Activated T-cell treated with anti-CD3 and anti-CD28 coated beads for 4 hours (primary cell): ENCODE measurements at regions not wholly inside any gene's neighbourhood (a gene's known extent, or its start where the extent isn't known, plus 50 kb on each side); places are given as distances from the start of the nearest gene placed in this dataset.
A peak's percentile ranks its signal among the peaks of the same experiment; 100 is the strongest.

ENCODE experiments used
- DNase-seq: peaks from one replicate; pipeline ENCODE4 v3.0.0-alpha.2; 2020

DNA sequence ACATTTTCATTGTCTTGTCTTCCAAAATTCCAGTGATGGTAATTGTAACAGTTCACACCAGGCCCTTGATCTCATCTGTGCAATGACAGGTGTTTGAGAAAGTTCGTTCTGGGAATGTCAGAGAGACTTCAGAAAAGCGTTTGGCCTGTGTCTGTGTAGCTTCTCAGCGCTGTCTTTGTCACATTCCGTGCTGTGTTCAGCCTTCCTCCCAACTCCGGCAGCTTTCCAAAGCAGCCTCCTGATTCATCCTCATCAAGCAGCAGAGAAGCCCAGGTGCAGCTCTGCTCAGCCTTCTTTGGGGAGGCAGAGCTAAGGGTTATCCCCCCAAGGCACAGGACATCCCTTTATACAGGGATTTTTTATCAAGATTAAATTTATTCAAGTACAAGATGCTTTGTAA is 494.0 kb upstream of the SUCLG2 start:
- no peak for DNase-seq

DNA sequence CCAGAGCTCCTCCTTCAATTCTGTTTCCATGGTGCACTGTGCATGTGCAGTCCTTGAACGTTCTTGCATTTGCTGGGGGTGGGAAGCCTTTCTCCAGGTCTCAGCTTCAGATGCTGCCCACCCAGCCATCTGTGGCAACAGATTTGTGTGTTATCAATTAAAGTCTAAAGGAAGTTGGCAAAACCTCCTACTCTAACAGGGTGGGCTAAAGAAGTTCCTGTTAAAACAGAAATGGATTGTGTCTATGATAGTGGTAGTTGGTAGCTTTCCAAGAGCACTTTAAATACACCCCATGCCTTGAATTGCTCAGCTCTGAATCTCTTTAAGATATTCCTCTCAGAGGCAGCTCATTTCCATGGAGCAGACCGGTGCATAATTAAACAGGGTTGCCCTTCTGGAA is 488.0 kb upstream of the SUCLG2 start:
- DNase-seq, result no peak

DNA sequence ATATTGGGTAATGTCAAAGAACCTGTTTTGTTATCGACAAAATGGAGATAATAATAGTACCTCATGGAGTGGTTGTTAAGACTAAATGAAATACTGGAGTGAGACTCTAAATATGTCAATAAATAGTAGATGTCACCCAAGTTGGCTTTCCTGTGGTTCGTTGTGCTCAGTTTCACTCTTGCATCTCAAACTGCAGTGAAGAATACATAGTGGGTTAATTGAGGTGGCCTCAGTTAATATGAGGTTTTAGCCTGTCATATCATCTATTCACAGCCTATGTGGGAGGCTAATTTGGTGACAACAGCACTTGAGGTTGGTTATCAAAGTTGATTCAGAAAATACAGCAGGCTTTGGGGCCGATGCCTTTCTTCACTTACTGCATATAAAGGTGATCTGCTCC is 485.5 kb upstream of the SUCLG2 start:
- DNase-seq, result no peak

DNA sequence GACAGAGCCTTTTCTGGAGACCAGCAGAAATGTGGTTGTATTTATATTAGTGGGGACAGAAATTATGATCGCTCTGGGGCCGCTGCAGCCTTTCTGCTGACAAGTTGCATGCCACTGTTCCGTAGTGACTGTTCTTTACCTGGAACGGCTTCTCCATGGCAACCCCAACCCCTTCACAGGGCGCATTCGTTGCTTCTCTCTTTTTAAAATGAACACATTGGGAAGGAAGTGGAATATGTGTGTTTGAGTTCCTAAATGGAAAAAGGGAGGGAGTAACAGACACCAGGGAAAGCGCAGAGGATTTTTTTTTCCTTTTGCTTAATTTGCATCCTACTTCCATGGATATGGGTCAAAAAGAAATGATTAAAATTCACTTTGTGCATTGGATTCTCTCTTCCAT is 482.0 kb upstream of the SUCLG2 start:
- DNase-seq, result no peak

DNA sequence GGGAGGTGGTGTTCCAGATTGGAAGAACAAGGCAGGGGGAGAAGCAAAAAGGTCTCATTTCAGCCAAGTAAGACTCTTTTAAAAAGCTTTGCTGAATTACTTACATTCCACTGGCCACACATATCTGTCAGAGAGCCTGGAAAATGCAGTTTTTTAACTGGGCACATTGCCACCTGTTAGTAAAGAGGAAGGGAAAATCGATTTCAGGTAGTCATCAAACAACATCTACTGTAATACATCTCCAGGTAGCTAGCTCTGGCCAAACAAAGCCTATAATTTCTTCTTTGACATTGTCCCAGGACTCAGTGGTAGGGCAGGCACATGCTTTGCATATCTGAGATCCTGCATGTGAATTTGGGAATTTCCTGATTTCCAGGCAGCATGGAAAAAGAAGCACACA is 480.7 kb upstream of the SUCLG2 start:
- no peak for DNase-seq

DNA sequence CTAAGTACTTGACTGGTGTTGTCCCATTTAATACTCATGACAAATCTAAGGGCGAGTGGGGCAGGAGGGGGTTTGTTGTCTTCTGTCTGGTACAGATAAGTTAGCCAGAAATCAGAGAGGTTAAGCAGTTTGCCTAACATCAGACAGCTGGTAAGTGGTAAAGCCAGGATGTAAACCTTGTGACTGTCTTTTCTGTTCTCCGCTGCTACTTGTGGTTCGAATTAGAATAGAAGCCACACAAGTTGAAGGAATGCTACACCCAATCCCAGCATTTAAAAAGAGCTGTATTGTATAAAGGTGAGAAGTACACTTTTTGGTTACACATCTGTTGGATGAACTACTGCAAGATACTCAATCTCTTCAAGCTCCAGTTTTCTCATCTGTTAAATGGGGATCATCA is 474.7 kb upstream of the SUCLG2 start:
- no peak for DNase-seq

DNA sequence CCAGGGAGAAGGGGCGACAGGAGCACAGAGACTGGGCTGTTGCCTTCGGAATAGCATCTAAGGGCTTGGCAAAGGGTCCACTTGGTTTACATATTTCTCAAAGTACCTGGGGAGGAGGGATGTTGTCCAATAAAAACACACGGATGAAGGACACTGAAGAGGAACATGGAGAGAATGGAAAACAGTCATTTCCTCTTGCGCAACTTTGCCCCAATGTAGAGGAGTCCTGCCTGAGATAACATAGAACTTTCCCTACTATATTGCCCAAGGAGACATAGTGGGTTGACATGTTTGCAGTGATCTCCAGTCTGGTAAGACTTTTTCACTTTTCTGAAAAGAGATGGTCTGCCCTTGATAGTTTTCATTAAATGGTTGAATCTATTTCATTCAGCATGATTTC is 468.8 kb upstream of the SUCLG2 start:
- DNase-seq, result no peak

DNA sequence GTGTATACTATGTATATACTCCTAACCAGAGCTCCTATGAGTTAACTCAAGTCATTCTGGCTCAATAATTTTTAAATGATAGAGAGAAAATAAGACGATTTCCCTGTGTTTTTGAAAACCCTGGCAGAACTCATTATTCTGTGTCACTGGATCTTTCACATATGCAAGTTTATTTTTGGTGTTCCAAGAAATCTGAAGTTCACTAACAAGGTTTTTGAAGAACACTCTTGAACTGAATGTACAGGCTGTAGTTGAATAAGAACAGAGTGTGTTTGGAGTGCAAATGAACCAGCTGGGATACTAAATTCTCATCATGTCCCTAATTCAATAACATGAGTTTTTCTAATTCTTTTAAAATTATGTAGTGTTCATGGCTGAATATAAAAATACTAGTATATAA is 466.9 kb upstream of the SUCLG2 start:
- DNase-seq, result no peak

DNA sequence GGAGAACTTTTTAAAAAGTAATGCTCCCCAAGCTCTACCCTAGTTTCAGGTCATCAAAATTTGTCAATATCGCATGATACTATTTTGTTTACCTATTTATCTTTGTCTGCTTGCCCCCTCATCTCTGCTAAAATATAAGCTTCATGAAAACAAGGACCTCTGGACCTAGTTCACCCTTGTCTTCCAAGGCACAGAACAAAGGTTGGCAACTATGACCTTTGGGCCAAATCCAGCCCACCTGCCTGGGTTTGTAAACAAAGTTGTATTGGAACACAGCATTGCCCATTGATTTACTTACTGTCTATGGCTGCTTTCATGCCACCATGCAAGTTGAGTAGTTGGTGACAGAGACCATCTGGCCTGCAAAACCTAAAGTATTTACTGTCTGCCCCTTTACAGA is 462.2 kb upstream of the SUCLG2 start:
- no peak for DNase-seq

DNA sequence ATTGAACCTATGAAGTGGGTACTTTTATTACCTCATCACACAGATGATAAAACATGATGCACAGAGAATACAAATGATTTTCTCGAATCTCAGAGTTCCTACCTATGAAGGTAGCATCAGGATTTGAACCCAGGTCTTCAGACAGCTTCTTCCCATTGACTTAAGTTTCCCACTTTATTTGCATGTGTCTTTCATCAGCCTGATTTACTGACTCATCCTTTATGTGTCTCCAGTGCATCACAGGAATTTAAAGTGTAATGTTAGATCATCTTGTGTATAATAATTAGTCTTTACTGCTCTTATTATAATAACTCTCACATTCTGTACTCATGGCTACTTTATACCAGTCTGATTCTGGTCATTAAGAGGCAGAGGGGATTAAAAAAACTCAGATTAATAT is 449.4 kb upstream of the SUCLG2 start:
- DNase-seq, result no peak

DNA sequence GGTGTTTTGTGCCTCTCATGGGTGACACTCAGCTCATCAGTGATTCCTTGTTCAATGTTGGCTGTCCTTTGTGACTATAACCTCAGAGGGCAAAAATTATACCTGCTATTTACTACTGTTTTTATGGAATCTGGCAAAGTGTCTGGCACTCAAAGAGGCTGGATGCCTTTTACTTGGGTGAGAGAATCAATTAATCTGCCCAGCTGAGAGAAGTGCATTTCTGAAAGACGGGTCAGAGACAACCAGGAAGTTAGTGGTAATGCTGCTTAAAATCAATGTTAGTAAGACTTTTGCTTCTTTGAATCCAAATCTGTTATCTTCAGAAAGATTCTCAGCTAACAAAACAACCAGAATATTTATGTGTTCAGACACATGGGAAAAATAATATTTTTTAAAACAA is 436.2 kb upstream of the SUCLG2 start:
- no peak for DNase-seq

DNA sequence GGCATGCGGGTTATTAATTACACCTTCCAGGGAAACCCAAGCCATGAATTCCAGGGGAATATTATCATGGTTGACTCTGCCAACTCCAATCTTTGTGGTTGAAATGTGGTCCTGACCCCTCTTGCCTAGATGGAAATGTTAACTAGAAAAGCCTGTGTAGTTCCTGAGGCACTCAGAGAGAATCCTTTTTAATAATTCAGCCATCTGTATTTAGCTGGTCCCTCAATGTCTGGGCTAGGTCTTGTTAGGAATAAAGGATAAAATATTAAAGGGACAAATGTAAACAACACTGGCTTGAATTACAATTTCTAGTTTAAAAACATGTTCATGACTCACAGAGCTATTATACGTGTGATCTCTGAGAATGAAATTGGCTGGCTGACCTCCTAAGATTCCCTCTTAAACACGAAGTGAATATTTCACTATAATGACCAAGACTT is 435.2 kb upstream of the SUCLG2 start:
- no peak for DNase-seq

DNA sequence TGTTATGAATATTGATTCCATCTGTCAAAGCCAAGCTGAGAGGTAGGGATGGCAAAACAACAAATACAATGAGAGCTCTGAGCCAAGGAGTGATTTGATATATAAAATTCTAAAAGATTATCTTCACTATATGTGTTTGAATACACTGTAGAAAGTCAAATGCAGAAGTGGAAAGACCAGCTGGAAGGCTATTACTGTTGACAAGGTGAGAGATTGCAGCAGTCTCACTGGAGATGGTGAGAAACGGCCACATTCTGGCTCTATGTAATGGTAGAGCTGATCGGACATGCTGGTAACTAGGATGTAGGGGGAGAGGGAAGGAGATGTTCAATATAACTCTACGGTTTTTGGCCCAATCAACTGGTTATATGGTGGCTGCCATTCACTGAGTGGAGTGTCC is 434.2 kb upstream of the SUCLG2 start:
- DNase-seq, result no peak

DNA sequence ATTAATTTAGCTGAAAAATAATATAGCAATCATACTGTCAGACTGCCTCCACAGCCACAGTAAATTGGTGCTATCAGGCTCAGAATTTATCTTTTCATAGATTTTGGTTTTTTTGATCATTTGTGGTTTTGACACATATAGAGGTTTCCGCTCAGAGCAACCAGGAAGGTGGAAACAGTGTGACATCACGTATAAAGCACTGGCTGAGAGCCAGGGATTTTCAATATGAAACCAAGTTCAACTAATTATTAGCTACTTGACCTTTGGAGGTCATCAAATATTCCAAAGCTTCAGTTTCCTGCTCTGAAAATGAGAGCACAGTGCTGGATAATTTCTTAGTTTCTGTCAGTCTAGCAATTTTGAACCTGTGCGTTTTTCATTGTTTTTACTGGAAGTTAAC is 433.8 kb upstream of the SUCLG2 start:
- DNase-seq, result peak; percentile 42

DNA sequence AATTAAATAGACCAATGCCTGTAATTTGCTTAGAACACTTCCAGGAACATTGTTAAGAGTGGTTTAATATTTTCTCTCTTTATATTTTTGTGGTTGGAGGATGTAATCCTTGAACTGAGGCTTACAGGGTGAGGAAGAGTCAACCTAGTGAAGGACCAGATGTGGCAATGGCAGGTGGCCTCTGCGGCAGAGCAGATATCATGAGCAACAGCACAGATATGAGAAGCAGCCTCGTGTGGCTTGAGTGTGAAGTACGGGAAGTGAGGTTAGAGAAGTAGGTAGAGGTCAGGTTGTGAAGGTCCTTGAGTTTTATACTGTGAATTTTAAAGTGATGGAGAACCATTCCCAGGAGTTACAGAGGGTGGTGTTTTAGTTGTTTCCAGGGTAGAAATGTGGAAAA is 417.6 kb upstream of the SUCLG2 start:
- DNase-seq, result no peak

DNA sequence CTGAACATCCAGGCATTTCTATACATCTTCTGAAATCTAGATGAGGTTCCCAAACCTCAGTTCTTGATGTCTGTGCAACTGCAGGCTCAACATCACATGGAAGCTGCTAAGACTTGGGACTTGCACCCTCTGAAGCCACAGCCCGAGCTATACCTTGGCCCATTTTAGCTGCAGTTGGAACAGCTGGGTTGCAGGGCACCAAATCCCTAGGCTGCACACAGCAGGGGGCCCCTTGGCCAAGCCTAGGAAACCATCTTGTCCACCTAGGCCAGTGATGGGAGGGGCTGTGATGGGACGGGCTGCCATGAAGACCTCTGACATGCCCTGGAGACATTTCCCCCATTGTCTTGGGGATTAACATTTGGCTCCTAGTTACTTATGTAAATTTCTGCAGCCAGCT is 415.8 kb upstream of the SUCLG2 start:
- DNase-seq, result no peak

DNA sequence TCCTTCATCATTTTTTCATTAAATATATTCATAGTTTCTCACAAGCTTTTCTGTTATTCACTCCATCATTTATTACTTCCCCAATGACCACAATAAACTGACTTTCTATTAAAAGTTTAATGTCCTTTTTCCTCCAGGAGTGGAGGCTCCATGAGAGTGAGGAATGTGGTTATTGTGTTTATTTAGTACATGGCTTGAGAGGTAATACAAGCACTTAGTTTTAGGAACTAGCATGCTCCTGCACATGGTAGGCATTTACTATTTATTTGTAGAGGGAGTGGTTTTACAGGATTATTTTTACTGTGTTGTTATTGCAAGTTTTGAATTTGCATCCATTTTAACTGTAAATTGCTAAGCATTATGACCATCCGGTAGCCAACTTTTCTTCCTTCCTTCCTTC is 412.9 kb upstream of the SUCLG2 start:
- no peak for DNase-seq

DNA sequence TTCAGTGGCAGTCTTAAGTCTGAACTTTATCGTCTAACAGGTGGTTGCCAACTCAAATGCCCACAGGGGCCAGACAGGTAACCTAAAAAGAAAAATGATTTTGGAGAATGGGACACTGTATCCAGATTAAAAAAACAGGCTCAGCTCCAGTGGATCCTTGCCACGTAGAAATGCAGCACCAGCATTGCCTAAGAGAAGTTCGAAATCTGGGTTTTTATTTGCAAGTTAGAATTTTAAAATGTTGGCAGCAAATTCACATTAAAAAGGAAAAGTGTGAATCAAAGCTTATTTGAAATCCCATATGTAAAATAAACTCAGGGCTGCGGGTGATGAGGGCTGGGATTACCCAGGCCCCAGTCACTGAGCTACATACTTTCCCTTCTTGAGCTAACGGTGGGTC is 408.5 kb upstream of the SUCLG2 start:
- no peak for DNase-seq

DNA sequence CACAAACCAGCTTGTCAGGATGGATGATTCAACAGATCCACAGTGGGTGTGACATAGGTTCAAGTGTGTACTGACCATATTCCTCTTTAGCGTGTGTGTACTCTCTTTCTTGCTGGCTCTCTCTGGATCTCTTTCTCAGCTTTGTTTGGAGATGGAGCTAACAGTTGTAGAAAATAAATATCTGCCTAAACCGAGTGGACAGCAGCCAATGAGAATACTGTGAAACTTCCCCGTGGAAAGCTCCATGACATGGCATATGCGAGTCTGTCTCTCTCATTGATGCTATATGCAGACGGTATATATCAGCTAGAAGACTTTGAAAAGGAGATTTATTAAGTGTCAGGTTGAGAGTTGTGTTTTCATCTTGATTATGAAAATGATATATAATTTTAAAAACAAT is 406.5 kb upstream of the SUCLG2 start:
- no peak for DNase-seq

DNA sequence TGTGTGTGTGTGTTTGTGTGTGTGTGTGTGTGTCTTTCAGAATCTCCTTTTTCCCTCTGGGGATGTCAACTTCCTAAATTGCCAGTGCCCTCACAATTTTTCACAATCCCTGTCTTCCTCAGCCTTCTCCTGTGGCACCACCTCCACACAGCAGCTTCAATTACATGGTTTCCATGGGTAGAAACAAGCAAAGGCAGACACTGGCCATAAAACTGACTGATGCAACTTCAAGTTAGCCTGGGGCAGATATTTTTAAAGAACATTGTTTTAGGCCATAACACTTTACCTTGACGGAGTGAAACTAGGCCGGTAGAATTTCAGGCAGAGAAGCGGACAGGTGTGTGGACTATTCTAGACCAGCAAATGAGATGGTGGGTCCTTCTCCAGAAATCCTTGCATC is 405.8 kb upstream of the SUCLG2 start:
- no peak for DNase-seq

DNA sequence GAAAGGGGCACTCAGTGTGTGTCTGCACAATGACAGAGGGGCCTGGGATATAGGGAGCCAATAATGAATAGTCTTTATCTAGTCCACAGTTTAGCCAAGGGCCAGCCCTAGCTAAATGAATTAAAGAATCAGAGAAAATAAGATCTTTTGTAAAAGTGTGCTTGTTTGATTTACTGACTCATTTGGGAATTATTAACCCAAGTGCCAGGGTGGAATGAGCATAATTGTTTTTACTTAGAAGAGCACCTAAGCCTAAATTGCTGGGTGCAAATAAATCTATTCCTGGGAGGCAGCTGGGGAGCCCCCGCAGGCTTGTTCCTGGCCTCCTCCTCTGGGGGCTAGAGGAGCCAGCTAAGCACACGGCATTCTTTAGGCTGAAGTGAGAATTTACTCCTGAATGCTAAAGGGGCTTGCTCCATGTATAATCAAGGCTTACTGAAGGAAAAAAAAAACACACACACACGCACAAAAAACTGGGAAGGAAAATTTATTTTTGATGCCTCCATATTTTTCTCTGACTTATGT is 405.3 kb upstream of the SUCLG2 start:
- no peak for DNase-seq

DNA sequence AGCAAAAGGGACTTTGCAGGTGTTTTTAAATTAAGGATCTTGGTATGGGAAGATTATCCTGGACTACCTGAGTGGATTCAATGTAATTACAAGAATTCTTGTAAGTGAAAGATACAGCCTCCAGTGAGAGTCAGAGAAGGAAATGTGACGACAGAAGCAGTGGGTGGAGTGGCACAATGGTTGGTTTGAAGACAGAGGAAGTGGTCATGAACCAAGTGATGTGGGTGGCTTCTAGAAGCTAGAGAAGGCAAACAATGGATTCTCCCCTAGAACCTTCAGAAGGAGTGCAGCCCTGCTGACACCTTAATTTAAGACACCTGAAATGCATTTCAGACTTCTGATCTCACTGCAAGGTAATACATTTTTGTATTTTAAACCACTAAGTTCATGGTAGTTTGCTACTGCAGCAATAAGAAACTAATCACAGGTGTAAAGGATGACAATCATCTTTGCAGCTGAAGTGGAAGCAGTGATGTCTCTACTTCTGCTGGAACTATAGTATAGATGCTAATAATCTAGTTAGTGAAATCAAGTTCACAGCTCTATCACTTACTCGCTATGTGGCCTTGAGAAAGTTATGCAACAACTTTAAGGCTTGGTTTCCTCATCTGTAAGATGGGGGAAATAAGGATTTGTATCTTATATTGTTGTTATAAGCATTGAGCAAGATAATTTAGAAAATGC is 403.4 kb upstream of the SUCLG2 start:
- peak; percentile 65 for DNase-seq

DNA sequence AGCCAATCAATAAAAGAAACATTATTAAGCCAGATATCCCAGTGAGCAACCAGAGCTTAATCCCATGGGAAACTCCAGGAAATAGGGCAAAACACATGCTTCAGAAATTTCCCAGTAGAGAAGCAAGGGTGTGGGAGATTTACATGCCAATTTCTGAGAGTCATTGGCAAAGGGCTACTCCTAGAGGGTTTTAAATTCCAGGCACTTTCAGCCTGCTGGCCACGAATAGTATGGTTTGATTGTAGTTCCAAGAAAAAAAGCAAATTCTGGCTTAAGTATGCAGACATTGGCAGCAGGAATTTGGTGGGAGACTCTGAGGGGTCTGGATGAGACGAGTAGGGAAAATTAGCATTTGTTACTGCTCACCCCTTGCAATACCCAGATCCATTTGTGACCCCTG is 402.1 kb upstream of the SUCLG2 start:
- DNase-seq, result no peak

DNA sequence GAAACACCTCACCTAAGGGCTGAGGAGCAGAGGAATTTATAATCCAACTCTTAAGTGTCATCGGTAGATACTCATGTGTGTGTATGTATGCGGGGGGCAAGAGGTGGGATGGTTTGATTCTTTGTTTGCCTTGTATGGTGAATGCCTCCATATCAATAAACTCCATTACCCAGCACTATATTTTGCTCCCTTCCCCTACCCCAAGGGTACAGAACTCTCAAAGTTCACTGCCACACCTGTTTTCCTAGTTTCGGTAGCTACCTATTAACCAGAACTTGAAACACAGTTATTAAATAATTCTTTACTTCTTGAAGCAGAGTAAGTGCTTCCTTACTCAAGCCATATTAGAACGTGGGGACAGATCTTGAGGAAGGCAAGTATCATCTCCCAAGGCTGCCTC is 400.8 kb upstream of the SUCLG2 start:
- no peak for DNase-seq

DNA sequence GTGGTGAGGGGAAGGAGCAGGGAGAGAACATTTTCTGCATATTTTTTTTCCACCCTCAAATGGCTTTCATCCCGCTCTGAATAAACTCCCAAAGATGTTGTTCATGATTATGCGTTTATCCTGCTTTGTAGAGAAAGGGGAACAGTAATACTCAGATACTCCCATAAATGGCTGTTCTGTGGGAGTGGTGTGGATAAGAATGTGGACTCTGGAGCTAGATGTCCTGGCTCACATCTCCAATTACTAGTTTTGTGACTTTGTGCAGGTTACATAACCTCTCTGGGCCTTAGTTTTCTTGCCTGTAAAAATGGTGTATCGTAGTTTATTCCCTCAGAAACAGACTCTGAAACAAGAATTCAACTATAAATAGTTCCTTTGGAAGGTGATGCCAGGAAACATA is 395.4 kb upstream of the SUCLG2 start:
- no peak for DNase-seq

DNA sequence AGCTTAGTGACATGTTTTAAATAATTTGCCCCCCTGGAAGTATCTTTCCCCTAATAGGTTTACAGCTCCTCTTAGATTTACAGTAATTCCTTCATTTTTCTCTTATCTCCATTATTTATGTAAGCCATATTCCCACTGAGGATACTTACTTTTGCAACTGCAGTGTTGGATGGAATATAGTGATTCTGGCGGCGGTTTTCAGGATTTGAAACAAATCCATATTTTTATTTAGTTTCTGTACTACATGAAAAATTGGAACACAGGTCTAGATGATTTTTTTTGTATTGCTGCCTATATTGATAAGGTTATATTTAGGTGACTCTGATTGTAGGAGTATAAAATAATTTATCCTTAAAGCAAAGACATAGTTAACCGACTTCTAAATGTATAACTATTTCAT is 391.6 kb upstream of the SUCLG2 start:
- no peak for DNase-seq
